Lower leg skin (tissue), 4 donors: ENCODE measurements at regions not wholly inside any gene's neighbourhood (a gene's known extent, or its start where the extent isn't known, plus 50 kb on each side); places are given as distances from the start of the nearest gene placed in this dataset.

Source experiments
- DNase-seq, 2 donors: peaks; one replicate each; pipeline ENCODE4 v3.0.0-alpha.2; 2019; ENCODE audit warnings: low spot score in 2 of 2
- H3K4me3 ChIP-seq: fragments of 200-600 bp; sonication (generic); 2 replicates; pipeline ENCODE4 v1.5.1; 2017; ENCODE audit warnings: mild to moderate bottlenecking, low read depth; ENCODE audit not compliant: poor library complexity, severe bottlenecking
- POLR2A ChIP-seq, 2 donors: fragments of 450-650 bp; IDR thresholded peaks; one replicate each; pipeline ENCODE4 v1.6.1; 2016 to 2017; ENCODE audit warnings: antibody characterized with exemption in 2 of 2, mild to moderate bottlenecking in 1 of 2, moderate library complexity in 1 of 2
- WGBS, 2 donors: methylation state at CpG; one replicate each; pipeline ENCODE4 v1.1.5; 2018; 5-methylcytosine and 5-hydroxymethylcytosine counted together
- intact Hi-C: fragments of 100-400 bp; cut with DNase I; formaldehyde crosslinking; loops from one replicate; pipeline ENCODE4 v1.15.0; 2023; ENCODE audit warnings: low total_unique reads
- TF ChIP-seq, protein P1 (sequence below), 3 donors: fragments of 450-650 bp; IDR thresholded peaks; one replicate each; pipeline ENCODE4 v1.5.1; 2016; ENCODE audit warnings: antibody characterized with exemption in 3 of 3, mild to moderate bottlenecking in 3 of 3, moderate library complexity in 2 of 3

DNA sequence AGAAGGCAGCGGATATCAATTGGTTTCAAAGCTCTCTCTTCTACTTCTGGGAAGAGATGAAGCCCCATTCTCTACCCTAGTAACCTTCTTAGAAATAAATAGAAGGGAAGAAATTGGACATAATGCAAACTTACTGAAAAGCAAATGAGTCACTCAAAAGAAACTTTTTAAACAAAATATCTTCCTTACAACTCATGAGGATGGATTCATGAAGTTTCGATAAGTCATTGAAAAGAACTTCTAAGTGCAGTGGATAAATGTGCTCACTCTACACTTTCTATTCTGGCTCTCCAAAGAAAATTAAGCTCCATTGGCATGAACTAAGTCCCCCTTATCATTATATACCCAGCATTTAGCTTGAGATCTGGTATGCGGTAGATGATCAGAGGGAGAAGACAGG, 899.5 kb downstream of the RPS29 start:
- intact Hi-C loops = no loop called here
- H3K4me3 ChIP-seq = no peak overlapping the region
- TF ChIP-seq, protein P1, sequence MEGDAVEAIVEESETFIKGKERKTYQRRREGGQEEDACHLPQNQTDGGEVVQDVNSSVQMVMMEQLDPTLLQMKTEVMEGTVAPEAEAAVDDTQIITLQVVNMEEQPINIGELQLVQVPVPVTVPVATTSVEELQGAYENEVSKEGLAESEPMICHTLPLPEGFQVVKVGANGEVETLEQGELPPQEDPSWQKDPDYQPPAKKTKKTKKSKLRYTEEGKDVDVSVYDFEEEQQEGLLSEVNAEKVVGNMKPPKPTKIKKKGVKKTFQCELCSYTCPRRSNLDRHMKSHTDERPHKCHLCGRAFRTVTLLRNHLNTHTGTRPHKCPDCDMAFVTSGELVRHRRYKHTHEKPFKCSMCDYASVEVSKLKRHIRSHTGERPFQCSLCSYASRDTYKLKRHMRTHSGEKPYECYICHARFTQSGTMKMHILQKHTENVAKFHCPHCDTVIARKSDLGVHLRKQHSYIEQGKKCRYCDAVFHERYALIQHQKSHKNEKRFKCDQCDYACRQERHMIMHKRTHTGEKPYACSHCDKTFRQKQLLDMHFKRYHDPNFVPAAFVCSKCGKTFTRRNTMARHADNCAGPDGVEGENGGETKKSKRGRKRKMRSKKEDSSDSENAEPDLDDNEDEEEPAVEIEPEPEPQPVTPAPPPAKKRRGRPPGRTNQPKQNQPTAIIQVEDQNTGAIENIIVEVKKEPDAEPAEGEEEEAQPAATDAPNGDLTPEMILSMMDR (IDR thresholded peaks at IDR 0.05) = no peak
- 93 to 95% methylated on average over 3 of the region's 3 CpGs for WGBS, 2 donors
- DNase-seq = no peak

DNA sequence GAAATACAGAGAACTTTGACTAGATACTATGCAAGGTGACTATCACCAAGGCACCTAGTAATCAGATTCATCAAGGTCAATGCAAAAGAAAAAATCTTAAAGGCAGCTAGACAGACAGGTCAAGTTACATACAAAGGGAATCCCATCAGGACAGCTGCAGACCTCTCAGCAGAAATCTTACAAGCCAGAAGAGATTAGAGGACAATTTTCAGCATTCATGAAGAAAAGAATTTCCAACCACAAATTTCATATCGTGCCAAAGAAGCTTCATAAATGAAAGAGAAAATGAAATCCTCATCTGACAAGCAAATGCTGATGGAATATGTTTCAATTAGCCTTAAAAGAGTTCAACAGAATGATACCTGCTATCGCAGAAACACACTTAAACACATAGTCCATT, 913.7 kb downstream of the RPS29 start:
- WGBS, 2 donors = 30 to 83% methylated on average over 2 of the region's 2 CpGs
- H3K4me3 ChIP-seq = no peak overlapping the region
- DNase-seq = no peak
- intact Hi-C loops = no loop called here
- TF ChIP-seq POLR2A (IDR thresholded peaks at IDR 0.05) = no peak
- TF ChIP-seq, protein P1 (IDR thresholded peaks at IDR 0.05) = no peak

DNA sequence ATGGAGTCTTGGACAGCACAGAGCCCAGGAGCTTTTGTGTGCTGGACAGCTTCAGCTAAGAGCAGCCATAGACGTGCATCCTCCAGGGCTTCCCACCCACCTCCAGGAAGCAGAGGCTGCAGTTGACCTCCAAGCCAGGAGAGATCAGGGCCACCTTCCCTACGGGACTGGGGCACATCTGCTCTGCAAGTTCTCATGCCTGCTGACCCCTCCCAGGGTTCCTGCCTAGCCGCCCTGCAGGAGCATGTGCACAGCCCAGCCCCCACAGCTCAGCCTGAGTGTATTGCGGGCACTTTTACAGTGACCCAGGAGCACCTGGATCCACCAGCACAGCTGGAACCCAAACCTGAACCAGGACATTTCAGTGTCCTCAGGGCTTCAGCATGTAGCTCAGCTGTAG, 915.2 kb downstream of the RPS29 start:
- peak in 1 of 2 donors; percentile 68 for DNase-seq
- no peak overlapping the region for H3K4me3 ChIP-seq
- TF ChIP-seq, protein P1 (IDR thresholded peaks at IDR 0.05) = no peak
- TF ChIP-seq POLR2A (IDR thresholded peaks at IDR 0.05) = no peak
- WGBS, 2 donors = 75 to 80% methylated on average over 1 to 4 of the region's 4 CpGs
- intact Hi-C loops = no loop called here

DNA sequence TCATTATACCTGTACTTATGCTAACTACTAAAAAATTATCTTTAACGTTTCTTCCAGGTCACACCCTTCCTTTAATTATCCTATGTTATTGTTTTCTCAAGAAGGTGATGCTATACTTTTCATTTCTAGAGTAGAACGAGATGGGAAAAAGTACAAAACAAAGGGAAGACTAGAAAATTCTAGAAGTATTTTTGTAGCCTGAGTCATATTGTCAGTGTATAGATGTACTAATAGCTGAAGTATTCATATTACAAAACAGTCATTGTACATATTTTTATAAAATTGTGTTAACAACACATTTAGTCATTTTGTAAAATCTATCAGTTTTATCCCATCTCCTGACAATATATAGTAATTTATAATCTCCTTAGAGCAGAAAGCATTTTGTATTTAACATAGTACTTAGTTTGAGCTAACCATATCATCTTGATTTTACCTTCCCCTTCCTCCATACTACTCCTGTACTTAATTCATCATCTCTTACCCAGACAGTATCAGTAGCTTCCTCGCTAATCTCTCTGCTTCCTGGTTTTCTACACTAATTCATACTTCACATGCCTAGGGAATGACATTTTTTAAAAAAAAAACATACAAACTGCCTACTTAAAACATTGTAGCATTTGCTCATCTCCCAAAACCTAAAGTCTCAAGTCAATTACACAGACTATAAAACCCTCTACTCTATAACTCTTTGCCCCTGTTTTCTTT, 920.9 kb downstream of the RPS29 start:
- intact Hi-C loops = no loop called here
- no peak overlapping the region for H3K4me3 ChIP-seq
- TF ChIP-seq, protein P1 (IDR thresholded peaks at IDR 0.05) = no peak
- no peak for TF ChIP-seq POLR2A (IDR thresholded peaks at IDR 0.05)
- DNase-seq = no peak
- 57 to 59% methylated on average over 3 of the region's 3 CpGs for WGBS, 2 donors

DNA sequence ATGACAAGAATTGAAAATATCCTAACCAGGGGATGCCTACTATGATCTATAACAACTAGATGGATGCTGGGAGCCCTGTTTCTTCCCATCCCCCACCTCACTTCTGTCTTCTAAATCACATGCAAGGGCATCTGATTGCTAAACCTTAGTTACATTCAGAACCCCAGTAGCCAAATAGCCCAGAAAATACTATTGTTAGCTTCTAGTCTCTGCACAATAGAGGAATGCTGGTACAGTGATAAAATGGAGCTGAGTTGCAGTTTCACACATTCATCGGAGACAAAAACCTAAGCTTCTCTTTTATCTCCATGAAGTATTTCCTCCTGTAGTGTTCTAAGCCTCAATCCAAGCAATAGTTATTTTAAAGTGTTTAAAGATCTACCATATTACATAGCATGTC, 942.9 kb downstream of the RPS29 start:
- no peak for TF ChIP-seq POLR2A (IDR thresholded peaks at IDR 0.05)
- TF ChIP-seq, protein P1 (IDR thresholded peaks at IDR 0.05) = no peak
- DNase-seq = no peak
- H3K4me3 ChIP-seq = no peak overlapping the region
- intact Hi-C loops = no loop called here
- 88 to 94% methylated on average over 1 of the region's 1 CpG for WGBS, 2 donors

DNA sequence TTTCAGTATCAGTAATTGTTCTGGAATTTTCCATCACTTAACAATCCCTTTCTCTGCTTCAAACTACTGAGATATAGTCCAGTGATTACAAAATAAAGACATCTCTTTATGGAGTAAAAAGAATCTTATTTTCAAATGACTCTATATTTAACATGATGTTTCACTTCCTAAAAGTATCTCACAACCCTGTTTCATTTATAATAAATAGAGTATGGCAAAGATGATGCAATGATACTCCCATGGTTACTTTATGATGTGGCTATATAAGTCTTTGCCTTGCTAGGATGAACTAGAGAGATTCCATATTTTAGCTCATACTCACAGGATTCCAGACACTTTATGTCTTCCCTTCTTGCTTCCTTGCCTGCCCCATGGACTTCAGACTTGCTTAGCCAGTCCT, 953.5 kb upstream of the MDGA2 start:
- intact Hi-C loops = no loop called here
- DNase-seq = no peak
- TF ChIP-seq, protein P1 (IDR thresholded peaks at IDR 0.05) = no peak
- TF ChIP-seq POLR2A (IDR thresholded peaks at IDR 0.05) = no peak
- no peak overlapping the region for H3K4me3 ChIP-seq
